Epithelial cell of prostate (primary cell): ENCODE measurements at regions not wholly inside any gene's neighbourhood (a gene's known extent, or its start where the extent isn't known, plus 50 kb on each side); places are given as distances from the start of the nearest gene placed in this dataset.

Source experiments
- DNase-seq: peaks from one replicate; pipeline ENCODE4 v3.0.0-alpha.2; 2011; ENCODE audit warnings: low read depth, low spot score
- H3K27ac ChIP-seq: fragments of 450-650 bp; 2 replicates; pipeline ENCODE4 v1.5.1; 2017; ENCODE audit warnings: mild to moderate bottlenecking

DNA sequence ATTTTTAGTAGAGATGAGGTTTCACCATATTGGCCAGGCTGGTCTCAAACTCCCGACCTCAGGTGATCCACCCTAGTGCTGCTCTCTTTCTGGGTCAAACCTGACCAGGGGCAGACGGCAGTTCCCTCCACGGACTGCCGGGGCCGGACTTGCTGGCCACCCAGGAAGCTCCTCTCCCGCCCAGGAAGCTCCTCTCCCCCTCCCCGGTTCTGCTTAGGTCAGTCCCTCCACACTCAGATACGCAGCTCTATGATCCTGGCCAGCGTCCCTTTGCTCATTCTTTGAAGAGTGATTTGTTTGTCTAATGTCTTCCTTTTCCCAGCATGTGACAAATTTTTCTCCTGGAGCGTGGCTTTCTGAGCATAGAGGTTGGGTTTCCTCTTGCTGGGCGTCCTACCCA, 125.3 kb upstream of the B3GAT1 start:
- H3K27ac ChIP-seq: no peak overlapping the region
- DNase-seq: no peak

GRCh38 chr11:134536677-134537076, 124.6 kb upstream of the B3GAT1 start:
- DNase-seq: no peak

GRCh38 chr11:134536219-134536618, 124.2 kb upstream of the B3GAT1 start:
- H3K27ac ChIP-seq: no peak overlapping the region
- DNase-seq: no peak

More at GRCh38 chr11:134536677-134537076, 124.6 kb upstream of the B3GAT1 start:
- no peak overlapping the region for H3K27ac ChIP-seq

DNA sequence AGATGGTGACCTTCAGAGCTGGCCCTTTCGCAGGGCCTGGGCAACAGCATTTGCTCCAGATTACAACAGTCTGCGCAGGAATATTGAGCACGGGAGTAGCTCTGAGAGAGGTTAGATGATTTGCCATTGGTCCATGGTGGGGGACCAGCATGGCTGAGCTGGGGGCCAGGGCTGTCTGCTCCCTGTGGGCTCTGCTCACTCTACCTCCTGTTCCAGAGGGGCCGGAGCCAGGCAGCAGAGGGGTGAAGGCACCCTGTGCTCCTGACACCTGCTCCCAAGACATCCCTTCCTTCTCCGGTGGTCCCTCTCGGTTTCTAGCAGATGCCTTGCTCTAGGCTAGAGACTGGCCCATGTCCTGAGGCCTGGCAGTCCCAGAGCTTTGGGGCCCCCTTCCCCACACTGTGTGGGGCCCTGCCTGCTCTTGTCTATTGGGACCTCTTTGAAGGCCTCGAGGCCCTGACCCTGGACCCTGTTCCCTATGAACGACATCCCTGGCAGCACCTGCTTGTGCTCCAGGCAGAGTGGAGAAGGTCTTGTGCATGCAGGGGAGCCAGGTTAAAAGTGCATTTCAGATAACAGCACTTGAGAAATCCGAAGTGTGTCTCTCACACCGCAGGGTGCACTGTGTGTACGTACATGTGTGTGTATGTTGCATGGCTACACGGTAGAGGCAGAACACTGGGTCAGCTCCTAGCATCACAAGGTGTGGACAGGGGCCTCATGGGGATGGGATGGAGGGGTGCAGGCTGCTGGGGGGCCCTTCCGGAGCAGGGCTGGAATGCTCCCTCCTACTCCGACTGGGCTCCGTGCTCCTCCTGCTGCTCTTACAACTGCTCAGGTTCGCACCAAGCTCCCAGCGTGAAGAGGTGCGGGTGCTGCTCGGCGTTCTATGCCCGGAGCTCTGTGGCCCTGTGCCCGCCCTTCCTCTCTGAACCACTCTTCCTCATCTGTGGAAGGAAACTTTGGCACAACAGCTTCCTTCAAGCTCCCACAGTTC, 123.3 kb upstream of the B3GAT1 start:
- DNase-seq: no peak

GRCh38 chr11:134533511-134533910, 121.5 kb upstream of the B3GAT1 start:
- no peak for DNase-seq
- H3K27ac ChIP-seq: no peak overlapping the region

More for the DNA sequence above, 123.3 kb upstream of the B3GAT1 start:
- no peak overlapping the region for H3K27ac ChIP-seq

DNA sequence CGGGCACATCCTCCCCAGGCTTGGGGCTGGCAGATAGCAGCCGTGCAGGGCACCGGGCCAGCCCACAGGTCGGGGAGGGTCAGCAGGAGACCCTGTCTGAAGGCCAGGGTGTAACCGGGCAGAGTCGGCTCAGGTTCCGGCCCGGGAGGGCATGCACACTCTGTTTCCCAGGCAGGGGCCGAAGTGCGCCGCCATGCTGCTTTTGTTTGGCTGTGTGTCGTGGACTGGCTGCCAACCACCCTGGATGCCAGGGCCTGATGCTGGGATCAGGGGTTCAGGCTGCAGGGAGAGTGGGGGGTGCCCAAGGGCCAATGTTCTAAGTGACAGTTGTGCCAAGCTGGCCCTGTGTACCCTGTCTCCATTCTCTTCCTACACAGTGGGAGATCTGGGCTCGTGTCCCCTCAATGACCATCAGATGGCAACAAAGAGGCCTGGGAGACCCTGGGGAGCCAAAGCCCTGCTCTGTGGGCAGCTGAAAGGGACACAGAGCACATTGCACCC, 120.9 kb upstream of the B3GAT1 start:
- no peak overlapping the region for H3K27ac ChIP-seq
- DNase-seq: no peak

DNA sequence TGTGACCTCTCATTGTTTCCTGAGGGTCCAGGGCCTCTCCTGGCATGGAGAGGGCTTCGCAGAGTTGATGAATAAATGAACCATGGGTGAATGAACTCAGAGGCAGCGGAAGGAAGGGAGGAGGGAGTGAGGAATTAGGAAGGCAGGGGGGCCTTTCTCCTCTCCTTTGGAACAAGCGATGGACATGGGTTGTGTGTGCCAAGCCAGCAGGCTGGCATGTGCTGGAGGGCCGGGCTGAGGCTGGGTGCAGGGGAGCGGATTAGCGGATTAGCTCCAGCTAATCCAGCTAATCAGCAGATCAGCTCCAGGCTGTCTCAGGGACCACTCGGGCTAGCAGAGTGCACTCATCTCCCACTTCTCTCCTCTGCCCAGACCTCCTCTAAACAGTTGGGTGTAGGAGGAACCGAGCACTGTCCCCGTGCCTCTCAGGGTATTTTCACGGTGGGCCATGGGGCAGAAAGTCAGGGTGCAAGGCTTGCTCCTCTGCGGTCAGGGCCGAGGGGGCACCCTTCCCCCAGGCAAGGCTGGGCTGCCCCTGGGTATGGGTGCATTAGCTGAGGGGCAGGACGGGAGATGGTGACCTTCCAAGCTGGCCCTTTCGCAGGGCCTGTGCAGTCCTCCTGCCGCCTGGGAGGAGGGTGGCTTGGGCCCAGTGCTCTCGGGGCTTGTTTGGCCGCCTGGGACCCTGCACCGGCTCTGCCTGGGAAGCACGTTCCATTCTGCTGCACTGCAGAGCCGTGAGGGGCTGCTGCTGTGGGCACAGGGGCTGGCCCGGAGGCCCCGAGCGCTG, 120.3 kb upstream of the B3GAT1 start:
- no peak overlapping the region for H3K27ac ChIP-seq
- no peak for DNase-seq

DNA sequence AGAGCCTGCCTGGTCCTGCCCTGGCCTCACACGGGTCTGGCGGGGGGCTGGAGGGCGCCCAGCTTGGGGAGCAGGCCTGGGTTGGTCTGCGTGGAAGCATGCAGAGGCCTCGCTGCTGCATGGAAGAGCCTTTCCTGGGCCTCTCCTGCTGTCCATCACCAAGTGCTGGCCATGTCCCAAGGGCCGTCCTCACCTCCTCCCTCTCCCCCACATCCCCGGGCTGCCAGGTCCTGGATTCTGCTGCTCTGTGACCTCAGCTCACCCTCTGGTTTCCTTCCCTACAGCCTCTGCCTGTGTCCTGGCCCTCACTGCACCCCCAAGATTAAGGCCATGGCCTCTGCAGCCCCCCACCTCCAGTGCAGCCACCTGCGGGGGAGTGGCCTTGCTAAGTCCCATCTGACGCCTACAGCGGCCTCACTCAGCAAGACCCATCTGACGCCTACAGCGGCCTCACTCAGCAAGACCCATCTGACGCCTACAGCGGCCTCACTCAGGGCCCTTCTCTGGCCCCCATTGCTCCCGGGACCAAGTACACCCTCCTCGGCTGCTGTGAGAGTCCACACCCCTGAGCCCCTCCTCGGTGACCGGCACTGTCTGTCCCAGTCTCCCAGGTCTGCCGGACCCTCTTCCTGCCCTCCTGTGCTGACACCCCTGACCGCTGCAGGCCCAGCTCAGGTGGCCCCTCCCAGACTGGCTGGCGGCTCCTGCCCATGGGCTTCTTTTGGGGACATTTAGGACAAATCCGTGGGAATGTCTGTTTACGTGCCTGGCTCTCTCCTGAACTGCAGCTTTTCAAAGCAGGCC, 119.5 kb upstream of the B3GAT1 start:
- H3K27ac ChIP-seq: no peak overlapping the region
- no peak for DNase-seq

DNA sequence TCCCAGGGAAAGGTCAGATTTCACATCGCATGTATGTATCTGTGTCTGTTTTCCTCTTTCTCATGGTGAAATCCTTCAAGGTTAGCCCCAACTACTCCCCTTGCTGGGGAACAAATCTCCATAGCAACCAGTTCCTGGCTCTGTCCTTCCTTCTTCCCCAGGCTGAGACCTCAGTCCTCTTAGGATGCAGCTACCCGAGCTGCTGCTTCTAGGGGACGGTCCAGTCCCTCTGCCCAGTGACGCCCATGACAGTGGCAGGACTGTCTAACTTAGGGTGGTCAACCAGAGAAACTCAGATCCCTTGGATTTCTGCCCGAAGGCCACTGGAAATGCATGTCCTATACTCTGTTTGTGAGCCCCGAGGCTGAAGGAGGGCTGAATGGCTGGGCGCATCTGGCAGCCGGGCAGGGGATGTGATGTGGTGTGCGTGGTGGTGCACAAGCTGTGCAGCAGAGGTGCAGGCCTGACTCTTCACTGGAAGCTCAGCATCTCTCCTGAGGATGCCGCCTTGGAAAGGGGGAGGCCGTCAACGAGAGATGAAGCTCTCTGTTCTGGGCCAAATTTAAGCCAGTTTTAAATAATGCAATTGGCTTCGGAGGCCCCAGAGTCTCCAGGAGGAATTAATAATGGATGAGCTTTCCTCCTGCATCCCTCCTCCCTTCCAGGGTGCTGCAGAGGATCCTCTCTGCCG, 118.7 kb upstream of the B3GAT1 start:
- DNase-seq: no peak

DNA sequence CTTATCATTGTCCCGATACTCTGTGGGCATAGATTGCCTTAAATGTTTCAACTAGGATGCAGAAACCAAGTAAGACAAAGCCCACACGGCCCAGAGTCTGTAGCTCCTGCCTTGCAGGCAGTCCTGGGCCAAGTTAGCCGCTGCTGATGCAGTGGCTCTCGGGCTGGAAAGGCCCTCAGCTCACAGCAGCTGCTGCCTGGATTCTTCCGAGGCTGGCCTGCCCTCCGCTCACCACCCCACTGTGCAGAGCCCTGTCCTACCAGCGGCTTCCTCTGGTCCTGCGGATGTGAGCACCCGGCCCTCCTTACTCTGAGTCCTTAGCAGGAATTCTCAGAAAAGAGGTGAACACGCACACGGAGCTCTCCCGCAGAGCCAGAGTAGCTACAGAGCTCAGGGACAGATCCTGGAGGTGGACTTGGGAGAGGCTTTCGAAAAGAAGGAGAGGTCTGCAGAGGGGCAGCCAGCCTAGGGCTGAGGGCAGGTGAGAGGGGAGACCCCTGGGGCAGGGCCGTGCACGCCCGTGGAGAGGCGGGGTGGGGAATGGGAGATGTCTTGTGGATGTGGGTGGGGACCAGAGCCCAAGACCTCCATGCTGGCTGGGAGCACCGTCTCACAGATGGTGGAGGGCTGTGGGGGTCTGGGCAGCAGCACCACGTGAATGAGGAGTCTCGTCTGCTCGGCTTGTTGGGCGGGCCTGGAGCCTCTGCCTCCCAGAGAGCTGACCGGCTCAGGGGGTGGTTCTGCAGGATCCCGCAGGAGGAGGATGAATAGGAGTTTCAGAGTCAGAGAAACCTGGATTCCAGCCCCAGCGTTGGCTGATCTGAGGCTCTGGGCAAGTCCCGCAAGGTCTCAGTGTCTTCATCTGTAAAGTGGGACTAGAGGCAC, 117.4 kb upstream of the B3GAT1 start:
- no peak overlapping the region for H3K27ac ChIP-seq
- DNase-seq: no peak

More for the DNA sequence above, 118.7 kb upstream of the B3GAT1 start:
- no peak overlapping the region for H3K27ac ChIP-seq

- H3K27ac ChIP-seq: no peak overlapping the region
- DNase-seq: no peak
Observed at GRCh38 chr11:134528453-134528852, 116.4 kb upstream of the B3GAT1 start.

GRCh38 chr11:134527382-134528243, 115.6 kb upstream of the B3GAT1 start:
- no peak overlapping the region for H3K27ac ChIP-seq
- DNase-seq: no peak

DNA sequence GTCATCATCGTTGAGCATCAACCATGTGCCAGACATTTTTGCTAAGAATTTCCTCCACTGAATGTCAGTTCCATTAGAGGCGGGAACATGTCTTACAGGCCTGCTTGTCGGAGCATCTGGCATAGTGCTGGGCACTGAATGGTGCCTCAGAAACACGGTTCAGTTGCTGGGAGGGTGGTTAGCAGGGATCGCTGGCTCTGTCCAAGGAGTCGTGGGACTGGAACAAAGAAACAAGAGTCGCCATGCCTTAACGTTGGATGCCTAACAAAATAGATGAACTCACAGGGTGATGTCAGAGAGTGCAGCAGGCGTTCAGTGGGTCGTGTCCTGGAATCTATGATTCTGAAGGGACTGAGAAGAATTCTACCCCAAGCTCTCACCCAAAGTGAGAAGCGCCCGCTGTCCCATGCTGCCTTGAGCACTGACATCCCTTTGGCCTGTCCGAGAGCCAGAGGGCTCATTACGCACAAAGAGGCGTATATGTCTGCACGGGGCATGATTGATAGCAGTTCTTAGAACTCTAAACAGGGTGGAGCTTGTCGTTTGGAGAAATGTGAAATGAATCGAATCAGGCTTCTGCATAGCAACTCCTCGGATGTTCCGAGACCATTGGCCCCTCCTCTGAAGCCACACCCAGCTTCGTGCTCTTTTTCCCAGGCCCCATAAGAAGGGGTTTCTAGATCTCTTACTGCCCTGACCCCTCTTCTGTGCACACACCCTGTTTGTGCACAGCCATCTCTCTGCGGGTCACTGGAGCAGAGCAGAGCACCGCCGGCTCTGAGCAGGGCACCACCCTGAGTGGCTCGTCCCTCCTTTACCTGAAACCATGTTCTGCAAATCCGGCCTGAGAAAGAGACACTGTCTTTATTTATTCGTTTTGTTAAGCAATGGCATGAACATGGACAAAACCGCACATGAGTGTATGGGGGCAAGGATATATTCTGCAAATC, 113.1 kb upstream of the B3GAT1 start:
- no peak for DNase-seq
- H3K27ac ChIP-seq: no peak overlapping the region

DNA sequence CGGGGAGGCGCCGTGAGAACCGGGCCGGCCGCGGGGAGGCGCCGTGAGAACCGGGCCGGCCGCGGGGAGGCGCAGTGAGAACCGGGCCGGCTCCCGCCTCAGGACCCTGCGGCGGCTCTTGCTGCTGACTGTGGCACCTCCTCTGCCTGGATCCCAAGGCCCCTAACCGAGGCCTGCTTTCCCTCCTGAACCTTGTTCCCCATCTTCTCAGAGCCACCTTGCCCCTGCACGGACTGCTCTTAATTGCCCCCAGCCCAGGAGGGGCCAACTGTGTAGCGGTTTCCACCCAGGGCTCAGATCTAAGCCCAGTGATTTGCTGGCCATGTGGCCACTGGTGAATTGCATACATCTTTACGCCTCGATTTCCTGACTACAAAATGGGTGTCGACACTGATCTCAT, 112.2 kb upstream of the B3GAT1 start:
- no peak for DNase-seq
- no peak overlapping the region for H3K27ac ChIP-seq

GRCh38 chr11:134522782-134523570, 110.9 kb upstream of the B3GAT1 start:
- H3K27ac ChIP-seq: no peak overlapping the region
- no peak for DNase-seq
